ENCODE measurements at regions not wholly inside any gene's neighbourhood (a gene's known extent, or its start where the extent isn't known, plus 50 kb on each side); places are given as distances from the start of the nearest gene placed in this dataset.

- TF ChIP-seq, protein P1, sequence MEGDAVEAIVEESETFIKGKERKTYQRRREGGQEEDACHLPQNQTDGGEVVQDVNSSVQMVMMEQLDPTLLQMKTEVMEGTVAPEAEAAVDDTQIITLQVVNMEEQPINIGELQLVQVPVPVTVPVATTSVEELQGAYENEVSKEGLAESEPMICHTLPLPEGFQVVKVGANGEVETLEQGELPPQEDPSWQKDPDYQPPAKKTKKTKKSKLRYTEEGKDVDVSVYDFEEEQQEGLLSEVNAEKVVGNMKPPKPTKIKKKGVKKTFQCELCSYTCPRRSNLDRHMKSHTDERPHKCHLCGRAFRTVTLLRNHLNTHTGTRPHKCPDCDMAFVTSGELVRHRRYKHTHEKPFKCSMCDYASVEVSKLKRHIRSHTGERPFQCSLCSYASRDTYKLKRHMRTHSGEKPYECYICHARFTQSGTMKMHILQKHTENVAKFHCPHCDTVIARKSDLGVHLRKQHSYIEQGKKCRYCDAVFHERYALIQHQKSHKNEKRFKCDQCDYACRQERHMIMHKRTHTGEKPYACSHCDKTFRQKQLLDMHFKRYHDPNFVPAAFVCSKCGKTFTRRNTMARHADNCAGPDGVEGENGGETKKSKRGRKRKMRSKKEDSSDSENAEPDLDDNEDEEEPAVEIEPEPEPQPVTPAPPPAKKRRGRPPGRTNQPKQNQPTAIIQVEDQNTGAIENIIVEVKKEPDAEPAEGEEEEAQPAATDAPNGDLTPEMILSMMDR (IDR thresholded peaks at IDR 0.05) = no peak
- no peak for TF ChIP-seq POLR2AphosphoS5 (IDR thresholded peaks at IDR 0.05)
- TF ChIP-seq POLR2A (IDR thresholded peaks at IDR 0.05) = no peak
- no peak for TF ChIP-seq EP300 (IDR thresholded peaks at IDR 0.05)
Measured at GRCh38 chrX:40908026-40908425, 172.7 kb upstream of the MED14 start.

All from upper lobe of left lung (tissue), 4 donors.